Fibroblast of the aortic adventitia (primary cell): ENCODE measurements at regions not wholly inside any gene's neighbourhood (a gene's known extent, or its start where the extent isn't known, plus 50 kb on each side); places are given as distances from the start of the nearest gene placed in this dataset.
"Not testable (repeated sequence)": the region's sequence is repeated elsewhere in the genome, so short reads cannot be mapped to it uniquely, and the experiment has no call there.

Experiments used
- DNase-seq: peaks from one replicate; pipeline ENCODE4 v3.0.0-alpha.2; 2010; ENCODE audit warnings: low read depth
- H3K4me3 ChIP-seq: 2 replicates; pipeline ENCODE4 v1.5.1; 2011; ENCODE audit warnings: low read depth, mild to moderate bottlenecking, control low read depth, low read length, moderate library complexity
- TF ChIP-seq, protein P1 (sequence below): IDR thresholded peaks from 2 replicates; pipeline ENCODE4 v1.5.1; 2011; ENCODE audit warnings: mild to moderate bottlenecking, low read length, control low read depth, inconsistent platforms; ENCODE audit not compliant: insufficient read depth

DNA sequence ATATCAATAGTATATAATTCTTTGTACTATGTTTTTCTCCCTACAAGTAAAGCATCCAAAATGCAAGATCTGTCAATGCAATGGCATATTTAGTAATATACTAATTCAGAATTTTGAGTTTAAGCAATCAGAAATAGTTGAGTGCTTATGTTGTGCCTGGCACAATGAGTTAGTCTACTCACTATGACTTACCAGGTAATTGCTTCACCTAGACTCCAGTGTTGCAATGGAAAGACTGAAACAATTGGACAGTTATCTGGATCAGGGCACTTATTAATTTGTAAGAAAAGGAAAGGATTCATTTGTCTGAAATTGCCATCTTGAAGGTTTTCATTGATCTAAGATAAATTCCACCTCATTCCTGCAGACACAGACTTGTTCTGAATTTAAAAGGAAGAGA lies 97.6 kb upstream of the TCF4 start:
- TF ChIP-seq, protein P1, sequence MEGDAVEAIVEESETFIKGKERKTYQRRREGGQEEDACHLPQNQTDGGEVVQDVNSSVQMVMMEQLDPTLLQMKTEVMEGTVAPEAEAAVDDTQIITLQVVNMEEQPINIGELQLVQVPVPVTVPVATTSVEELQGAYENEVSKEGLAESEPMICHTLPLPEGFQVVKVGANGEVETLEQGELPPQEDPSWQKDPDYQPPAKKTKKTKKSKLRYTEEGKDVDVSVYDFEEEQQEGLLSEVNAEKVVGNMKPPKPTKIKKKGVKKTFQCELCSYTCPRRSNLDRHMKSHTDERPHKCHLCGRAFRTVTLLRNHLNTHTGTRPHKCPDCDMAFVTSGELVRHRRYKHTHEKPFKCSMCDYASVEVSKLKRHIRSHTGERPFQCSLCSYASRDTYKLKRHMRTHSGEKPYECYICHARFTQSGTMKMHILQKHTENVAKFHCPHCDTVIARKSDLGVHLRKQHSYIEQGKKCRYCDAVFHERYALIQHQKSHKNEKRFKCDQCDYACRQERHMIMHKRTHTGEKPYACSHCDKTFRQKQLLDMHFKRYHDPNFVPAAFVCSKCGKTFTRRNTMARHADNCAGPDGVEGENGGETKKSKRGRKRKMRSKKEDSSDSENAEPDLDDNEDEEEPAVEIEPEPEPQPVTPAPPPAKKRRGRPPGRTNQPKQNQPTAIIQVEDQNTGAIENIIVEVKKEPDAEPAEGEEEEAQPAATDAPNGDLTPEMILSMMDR = no peak
- no peak overlapping the region for H3K4me3 ChIP-seq
- DNase-seq = no peak

GRCh38 chr18:55672574-55673361 lies 84.8 kb upstream of the TCF4 start:
- peak; percentile 2 for DNase-seq
- H3K4me3 ChIP-seq = no peak overlapping the region
- TF ChIP-seq, protein P1 = no peak

DNA sequence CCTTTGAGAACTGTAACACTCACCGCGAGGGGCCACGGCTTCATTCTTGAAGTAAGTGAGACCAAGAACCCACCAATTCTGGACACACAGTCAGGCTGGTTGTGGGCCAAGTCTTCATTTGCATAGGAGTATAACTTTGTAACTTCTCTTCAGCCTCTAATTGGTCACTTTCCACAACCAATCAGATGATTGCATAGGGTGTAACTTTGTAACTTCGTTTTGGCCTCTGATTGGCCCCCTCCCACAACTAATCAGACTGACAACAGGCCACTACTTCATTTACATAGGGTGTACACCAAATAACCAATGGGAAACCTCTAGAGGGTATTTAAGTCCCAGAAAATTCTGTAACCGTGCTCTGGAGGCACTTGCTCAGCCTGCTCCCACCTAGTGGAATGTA lies 77.5 kb upstream of the TCF4 start:
- TF ChIP-seq, protein P1 = no peak
- H3K4me3 ChIP-seq = no peak overlapping the region
- no peak for DNase-seq

DNA sequence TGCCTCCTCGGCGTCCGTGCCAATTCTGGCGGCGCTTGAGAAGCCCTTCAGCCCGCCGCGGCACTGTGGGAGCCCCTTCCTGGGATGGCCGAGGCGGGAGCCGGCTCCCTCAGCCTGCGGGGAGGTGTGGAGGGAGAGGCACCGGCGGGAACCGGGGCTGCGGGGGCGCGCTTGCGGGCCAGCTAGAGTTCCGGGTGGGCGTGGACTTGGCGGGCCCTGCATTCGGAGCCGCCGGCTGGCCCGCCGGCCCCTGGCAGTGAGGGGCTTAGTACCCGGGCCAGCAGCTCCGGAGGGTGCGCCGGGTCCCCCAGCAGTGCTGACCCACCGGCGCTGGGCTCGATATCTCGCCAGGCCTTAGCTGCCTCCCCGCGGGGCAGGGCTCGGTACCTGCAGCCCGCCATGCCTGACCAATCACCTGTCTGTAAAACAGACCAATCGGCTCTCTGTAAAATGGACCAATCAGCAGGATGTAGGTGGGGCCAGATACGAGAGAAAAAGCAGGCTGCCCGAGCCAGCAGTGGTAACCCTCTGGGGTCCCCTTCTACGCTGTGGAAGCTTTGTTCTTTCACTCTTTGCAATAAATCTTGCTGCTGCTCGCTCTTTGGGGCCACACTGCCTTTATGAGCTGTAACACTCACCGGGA lies 76.9 kb upstream of the TCF4 start:
- DNase-seq, H3K4me3 ChIP-seq: not testable (repeated sequence)

- no peak for DNase-seq
- no peak overlapping the region for H3K4me3 ChIP-seq
- TF ChIP-seq, protein P1 = no peak
Observed at GRCh38 chr18:55663891-55664290, 75.9 kb upstream of the TCF4 start.

- DNase-seq = no peak
- TF ChIP-seq, protein P1 = no peak
- no peak overlapping the region for H3K4me3 ChIP-seq
Observed at GRCh38 chr18:55658598-55658997, 70.6 kb upstream of the TCF4 start.

- TF ChIP-seq, protein P1 = no peak
- no peak for DNase-seq
- H3K4me3 ChIP-seq = no peak overlapping the region
Observed at GRCh38 chr18:55657572-55658331, 69.8 kb upstream of the TCF4 start.
